Subcutaneous abdominal adipose tissue (tissue), 5 donors: ENCODE measurements at regions not wholly inside any gene's neighbourhood (a gene's known extent, or its start where the extent isn't known, plus 50 kb on each side); places are given as distances from the start of the nearest gene placed in this dataset.
A peak's percentile ranks its signal among the peaks of the same experiment; 100 is the strongest.

Experiments used
- H3K27ac ChIP-seq: one replicate; pipeline ENCODE4 v1.7.0; 2013; ENCODE audit warnings: low read depth, mild to moderate bottlenecking, inconsistent platforms, low read length, moderate library complexity
- H3K27me3 ChIP-seq, 5 donors: one replicate each; pipeline ENCODE4 v1.7.0; 2013; ENCODE audit warnings: low read length in 5 of 5, inconsistent platforms in 1 of 5; ENCODE audit not compliant: control insufficient read depth in 5 of 5, insufficient read depth in 4 of 5
- H3K36me3 ChIP-seq, 5 donors: one replicate each; pipeline ENCODE4 v1.7.0; 2013; ENCODE audit warnings: low read length in 5 of 5; ENCODE audit not compliant: control insufficient read depth in 5 of 5, insufficient read depth in 5 of 5
- H3K4me1 ChIP-seq, 5 donors: one replicate each; pipeline ENCODE4 v1.7.0; 2013; ENCODE audit warnings: low read length in 5 of 5, mild to moderate bottlenecking in 3 of 5, moderate library complexity in 1 of 5; ENCODE audit not compliant: control insufficient read depth in 5 of 5, insufficient read depth in 5 of 5
- H3K4me3 ChIP-seq, 5 donors: one replicate each; pipeline ENCODE4 v1.7.0; 2013; ENCODE audit warnings: low read length in 5 of 5, low read depth in 1 of 5
- H3K9ac ChIP-seq, 5 donors: one replicate each; pipeline ENCODE4 v1.7.0; 2013; ENCODE audit warnings: low read length in 5 of 5, mild to moderate bottlenecking in 4 of 5, moderate library complexity in 3 of 5
- H3K9me3 ChIP-seq, 5 donors: one replicate each; pipeline ENCODE4 v1.7.0; 2013; ENCODE audit warnings: low read length in 5 of 5; ENCODE audit not compliant: control insufficient read depth in 5 of 5
- donor health status: healthy.
- donor health status: healthy.
- donor health status: healthy.
- donor health status: healthy.
- donor health status: healthy.

DNA sequence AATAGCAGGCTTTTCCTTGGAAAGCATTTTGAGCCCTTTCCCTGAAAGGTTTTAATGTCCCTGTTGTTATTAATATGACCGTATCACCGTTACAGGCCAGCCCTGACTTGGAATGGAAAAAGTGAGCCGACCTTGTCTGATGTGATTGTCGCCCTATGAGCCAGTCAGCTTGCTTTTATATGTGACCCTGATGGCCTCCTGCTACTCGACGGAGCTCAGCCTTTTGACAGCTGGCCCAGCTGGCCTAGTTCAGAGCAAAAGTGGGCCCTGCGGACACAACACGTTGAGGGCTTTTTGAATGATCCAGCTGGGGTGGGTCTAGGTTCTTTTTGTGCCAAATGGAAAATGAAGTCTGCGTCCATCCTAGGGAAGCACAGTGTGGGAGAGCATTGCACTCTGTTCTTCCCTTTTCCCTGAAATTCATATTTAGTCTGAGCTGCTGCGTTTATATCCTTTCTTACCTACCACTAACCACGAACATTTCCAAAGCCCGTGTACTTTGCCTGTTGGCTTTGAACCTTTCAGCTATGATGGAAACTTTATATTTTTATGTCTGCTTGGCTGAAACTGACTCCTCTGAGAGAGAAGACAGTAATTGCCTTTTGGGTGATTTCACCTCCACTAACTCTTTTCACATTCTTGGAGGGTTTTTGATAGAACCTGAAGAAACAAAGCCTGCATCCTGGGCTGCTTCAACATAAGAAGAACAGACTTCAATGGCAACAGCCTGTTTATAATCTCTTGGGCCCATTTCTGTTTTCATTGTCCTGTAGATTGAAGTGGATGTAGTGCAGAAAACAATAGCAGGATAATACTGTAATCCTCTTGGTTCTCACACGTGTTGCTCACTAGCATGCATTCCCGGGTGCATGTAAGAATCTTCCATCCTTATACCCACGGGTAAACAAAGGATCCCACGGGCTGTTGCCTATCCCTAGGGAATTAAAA lies 121.8 kb upstream of the HDGFL1 start:
- Histone ChIP-seq H3K9ac (no peak overlapping the region), H3K36me3 (no peaks in the 10 kb centered on the region), H3K4me3 (no peak overlapping the region), H3K27ac (peak overlapping the region; percentile 8), H3K9me3 (no peaks in the 10 kb centered on the region), H3K4me1 (peaks cover 0 to 30% (median 0%) of the 10 kb centered on the region in 5 donors), H3K27me3 (no peaks in the 10 kb centered on the region)

DNA sequence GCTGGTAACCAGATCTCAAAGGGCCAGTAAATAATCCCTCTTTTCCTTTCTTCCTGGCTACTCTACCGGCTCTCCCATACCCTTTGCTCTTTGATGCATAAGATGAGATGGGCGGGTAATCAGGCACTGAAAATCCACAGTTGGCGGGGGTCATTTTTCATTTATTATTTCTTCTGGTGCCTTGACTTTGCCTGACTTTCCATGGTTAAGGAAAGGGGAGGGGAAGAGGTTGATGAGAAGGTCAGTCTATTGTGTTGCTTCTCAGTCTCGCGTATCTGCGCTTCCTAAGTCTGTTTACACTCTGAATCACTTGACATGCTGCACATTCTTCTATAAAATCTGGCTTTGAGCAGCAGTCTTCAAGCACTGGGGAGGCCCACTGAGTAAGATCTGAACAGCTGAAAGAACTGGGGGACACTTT lies 121.1 kb upstream of the HDGFL1 start:
- no peaks in the 10 kb centered on the region for H3K27me3 ChIP-seq
- no peak overlapping the region for H3K9ac ChIP-seq
- H3K9me3 ChIP-seq = no peaks in the 10 kb centered on the region
- H3K27ac ChIP-seq = no peak overlapping the region
- no peaks in the 10 kb centered on the region for H3K36me3 ChIP-seq
- H3K4me3 ChIP-seq = no peak overlapping the region
- H3K4me1 ChIP-seq = peaks cover 0 to 30% (median 0%) of the 10 kb centered on the region in 5 donors

DNA sequence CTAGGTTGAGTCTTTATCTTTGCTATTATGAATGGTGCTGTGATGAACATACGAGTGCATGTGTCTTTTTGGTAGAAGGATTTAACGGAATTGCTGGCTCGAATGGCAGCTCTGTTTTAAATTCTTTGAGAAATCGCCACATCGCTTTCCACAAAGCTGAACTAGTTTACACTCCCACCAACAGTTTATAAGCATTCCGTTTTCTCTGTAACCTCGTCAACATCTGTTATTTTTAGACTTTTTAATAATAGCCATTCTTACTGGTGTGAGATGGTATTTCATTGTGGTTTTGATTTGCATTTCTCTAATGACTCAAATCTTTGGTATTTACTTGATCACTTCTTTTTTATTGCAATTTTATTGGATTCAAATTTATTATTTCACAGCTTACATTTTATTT lies 117.4 kb upstream of the HDGFL1 start:
- H3K4me1 ChIP-seq = peaks cover 0 to 16% (median 0%) of the 10 kb centered on the region in 5 donors
- H3K9me3 ChIP-seq = no peaks in the 10 kb centered on the region
- H3K36me3 ChIP-seq = no peaks in the 10 kb centered on the region
- H3K27me3 ChIP-seq = no peaks in the 10 kb centered on the region
- no peak overlapping the region for H3K27ac ChIP-seq
- H3K9ac ChIP-seq = no peak overlapping the region
- no peak overlapping the region for H3K4me3 ChIP-seq

DNA sequence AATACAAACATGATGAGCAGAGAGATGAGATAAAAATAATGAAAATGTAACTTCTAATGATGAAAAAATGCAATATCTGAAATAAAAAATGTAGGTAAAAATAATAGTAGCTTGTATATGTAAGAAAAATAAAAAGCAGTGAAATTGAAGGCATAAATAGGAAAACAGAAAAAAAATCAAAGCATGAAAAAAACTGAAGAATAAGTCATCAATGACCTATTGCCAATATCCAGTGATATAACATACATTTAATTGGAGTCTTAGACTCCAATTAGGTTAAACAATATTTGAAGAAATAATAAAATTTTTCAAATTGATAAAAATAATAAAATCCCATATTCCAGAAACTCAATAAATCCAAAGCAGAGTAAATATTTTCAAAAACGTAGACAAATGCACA lies 114.0 kb upstream of the HDGFL1 start:
- Histone ChIP-seq H3K36me3 (no peaks in the 10 kb centered on the region), H3K4me3 (no peak overlapping the region), H3K27me3 (no peaks in the 10 kb centered on the region), H3K9me3 (no peaks in the 10 kb centered on the region), H3K9ac (no peak overlapping the region), H3K4me1 (no peaks in the 10 kb centered on the region), H3K27ac (no peak overlapping the region)

DNA sequence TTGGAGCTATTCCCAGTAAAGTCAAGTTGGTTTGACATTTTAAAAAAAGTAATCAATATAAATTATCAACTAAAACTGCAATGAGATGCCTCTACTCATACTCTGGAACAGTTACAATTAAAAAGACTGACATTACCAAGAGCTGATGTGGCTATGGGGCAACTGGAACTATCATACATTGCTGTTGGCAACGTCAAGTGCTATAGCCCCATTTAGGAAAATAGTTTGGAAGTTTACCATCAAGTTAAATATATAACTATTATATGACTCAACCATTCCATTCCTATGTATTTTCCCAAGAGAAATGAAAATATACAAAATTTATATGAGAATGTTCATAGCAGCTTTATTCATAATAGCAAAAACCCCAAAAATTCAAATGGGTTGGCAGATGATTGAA lies 111.4 kb upstream of the HDGFL1 start:
- Histone ChIP-seq H3K9ac (no peak overlapping the region), H3K27me3 (no peaks in the 10 kb centered on the region), H3K4me3 (no peak overlapping the region), H3K9me3 (no peaks in the 10 kb centered on the region), H3K4me1 (no peaks in the 10 kb centered on the region), H3K27ac (no peak overlapping the region), H3K36me3 (no peaks in the 10 kb centered on the region)

DNA sequence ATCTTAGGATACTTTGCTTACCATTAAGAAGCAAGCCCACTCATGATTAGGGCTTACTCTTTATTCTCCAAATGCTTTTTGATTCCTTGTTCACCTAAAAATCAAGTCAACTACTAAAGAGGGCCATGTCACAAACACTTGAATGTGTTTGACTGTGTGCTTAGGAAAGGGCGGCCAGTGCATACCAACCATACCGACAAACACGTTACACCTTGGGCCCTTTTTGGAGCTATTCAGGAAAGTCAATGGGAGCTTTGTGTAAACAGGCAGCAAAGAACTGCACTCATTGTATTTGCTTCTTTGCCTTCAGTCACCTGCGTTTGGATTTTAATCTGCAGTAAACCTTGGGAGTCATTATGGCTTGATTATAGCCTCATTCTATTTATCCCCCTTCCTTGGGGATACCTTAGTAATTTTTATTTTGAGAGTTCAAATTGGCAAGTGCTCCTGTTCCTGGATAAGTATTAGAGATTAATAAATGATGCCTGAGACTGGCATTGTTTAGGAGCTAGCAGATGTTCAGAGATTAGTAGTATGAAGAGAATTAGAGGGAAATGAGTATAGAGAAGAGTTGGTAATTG lies 102.6 kb upstream of the HDGFL1 start:
- Histone ChIP-seq H3K4me3 (no peak overlapping the region), H3K9me3 (no peaks in the 10 kb centered on the region), H3K9ac (no peak overlapping the region), H3K27me3 (no peaks in the 10 kb centered on the region), H3K27ac (no peak overlapping the region), H3K4me1 (peaks cover 0 to 16% (median 14%) of the 10 kb centered on the region in 5 donors), H3K36me3 (no peaks in the 10 kb centered on the region)

DNA sequence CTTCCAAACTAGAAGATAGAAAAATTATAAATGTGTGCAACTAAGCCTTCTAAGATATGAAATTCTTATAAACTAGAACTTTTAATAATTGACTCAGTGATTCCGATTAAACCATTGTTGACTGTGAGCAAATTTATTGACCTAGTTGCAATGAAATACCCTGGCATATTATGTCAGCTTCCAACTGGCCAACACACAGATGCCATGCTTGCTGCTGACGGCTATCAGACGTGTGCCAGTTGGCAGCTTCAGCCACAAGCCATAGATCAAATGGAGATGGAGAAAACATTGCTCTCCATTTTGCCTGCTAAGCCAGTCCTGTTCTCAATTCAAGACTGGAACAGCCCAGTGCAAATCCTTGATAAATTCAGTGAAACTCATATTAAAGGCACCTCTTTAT lies 101.7 kb upstream of the HDGFL1 start:
- Histone ChIP-seq H3K27me3 (no peaks in the 10 kb centered on the region), H3K9me3 (no peaks in the 10 kb centered on the region), H3K4me1 (peaks cover 0 to 20% (median 14%) of the 10 kb centered on the region in 5 donors), H3K36me3 (no peaks in the 10 kb centered on the region), H3K27ac (no peak overlapping the region), H3K9ac (no peak overlapping the region), H3K4me3 (no peak overlapping the region)

DNA sequence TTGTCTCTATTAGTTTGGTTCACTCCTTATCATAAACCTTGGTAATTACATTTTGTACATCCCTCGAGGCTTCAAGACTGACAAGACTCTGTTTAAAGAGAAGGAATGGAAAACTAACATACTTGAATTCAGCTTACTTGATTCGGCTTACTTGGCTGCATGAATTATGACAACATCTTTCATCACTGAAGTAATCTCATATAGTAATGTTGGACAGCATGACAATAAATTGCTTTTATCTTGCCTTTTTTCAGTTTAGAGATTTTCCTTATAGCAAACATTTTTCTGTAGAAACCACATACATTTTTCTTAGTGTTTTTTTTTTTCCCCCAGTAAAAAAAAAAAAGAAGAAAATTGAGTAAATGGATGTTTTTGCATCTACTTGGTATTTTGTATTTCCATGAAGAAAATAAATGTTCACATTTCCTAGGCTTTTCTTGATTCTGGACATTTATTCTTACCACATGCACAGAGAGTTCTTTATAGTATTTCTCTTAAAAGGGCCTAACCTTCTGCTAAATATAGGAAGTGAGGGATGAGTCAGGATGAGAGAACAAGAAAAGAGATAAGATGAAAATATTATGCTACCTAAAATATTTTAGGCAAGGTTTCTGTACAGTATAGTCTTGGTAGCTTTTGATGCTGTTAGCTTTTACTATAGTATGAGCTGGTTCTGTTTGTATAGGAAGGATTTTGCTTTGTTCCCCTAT lies 101.0 kb upstream of the HDGFL1 start:
- no peaks in the 10 kb centered on the region for H3K9me3 ChIP-seq
- H3K9ac ChIP-seq = no peak overlapping the region
- H3K4me1 ChIP-seq = peaks cover 0 to 20% (median 14%) of the 10 kb centered on the region in 5 donors
- H3K4me3 ChIP-seq = no peak overlapping the region
- no peak overlapping the region for H3K27ac ChIP-seq
- H3K27me3 ChIP-seq = no peaks in the 10 kb centered on the region
- no peaks in the 10 kb centered on the region for H3K36me3 ChIP-seq

DNA sequence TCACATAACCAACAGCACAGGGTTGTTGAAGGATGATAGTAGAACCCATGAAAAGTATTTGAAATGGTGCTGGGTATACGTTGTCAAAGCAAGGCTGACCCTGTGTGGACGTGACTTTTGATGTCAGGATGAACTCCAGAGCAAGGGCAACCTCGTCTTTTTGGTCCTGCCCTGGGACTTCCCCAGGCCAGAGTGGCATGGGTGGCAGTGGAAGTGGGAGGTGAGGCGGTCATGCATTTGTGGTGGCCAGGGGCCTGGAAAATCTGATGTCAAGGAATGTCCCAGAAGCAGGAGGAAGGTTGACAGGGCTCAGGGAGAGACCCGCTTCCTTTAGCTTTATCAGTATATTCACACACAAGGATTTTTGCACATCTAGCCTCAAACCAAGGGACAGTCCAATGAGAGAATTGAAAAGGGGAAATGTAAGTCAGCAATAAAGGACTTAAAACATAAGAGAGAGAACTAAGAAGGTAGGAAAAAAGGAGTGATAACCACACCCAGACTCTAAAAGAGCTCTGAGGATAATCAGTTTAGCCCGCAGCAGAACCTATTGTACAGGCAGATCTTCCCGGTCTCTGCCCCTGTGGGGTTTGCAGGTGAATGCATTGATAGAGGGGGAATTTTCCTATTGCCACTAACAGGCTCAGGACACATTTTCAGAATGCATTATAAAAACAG lies 98.8 kb upstream of the HDGFL1 start:
- no peaks in the 10 kb centered on the region for H3K36me3 ChIP-seq
- no peaks in the 10 kb centered on the region for H3K9me3 ChIP-seq
- H3K4me1 ChIP-seq = peaks cover 0 to 20% (median 14%) of the 10 kb centered on the region in 5 donors
- H3K27ac ChIP-seq = no peak overlapping the region
- H3K27me3 ChIP-seq = no peaks in the 10 kb centered on the region
- H3K9ac ChIP-seq = no peak overlapping the region
- peak overlapping the region in 2 of 5 donors; percentile 3 to 13 for H3K4me3 ChIP-seq
